ENCODE measurements at regions not wholly inside any gene's neighbourhood (a gene's known extent, or its start where the extent isn't known, plus 50 kb on each side); places are given as distances from the start of the nearest gene placed in this dataset.

DNA sequence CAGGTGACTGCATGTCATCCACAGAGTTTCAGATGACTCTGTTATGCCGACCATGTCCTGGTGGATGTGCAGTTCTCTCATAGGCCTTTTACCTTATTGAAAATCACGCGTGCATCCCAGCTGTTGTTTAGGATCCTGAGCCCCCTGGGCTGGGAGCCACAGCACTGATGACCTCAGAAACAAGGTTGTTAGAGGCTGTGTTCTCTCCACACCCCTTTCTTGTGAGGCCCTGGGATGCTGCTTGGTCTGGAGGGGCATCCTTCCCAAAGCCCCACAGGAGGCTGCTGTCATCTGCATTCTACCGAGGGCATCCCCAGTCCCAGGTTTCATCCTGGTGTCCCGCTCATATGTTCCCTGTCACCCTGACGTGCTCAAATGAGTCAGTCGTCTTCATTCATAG, 76.5 kb upstream of the IRX4 start:
- TF ChIP-seq, protein P1, sequence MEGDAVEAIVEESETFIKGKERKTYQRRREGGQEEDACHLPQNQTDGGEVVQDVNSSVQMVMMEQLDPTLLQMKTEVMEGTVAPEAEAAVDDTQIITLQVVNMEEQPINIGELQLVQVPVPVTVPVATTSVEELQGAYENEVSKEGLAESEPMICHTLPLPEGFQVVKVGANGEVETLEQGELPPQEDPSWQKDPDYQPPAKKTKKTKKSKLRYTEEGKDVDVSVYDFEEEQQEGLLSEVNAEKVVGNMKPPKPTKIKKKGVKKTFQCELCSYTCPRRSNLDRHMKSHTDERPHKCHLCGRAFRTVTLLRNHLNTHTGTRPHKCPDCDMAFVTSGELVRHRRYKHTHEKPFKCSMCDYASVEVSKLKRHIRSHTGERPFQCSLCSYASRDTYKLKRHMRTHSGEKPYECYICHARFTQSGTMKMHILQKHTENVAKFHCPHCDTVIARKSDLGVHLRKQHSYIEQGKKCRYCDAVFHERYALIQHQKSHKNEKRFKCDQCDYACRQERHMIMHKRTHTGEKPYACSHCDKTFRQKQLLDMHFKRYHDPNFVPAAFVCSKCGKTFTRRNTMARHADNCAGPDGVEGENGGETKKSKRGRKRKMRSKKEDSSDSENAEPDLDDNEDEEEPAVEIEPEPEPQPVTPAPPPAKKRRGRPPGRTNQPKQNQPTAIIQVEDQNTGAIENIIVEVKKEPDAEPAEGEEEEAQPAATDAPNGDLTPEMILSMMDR (conservative IDR thresholded peaks at IDR 0.05; ENCODE audit: low read depth, low read length): no peak
- TF ChIP-seq EZH2 (IDR thresholded peaks at IDR 0.05; ENCODE audit: low read length, unreplicated experiment): no peak
